GM23338 (cell line): ENCODE measurements at regions not wholly inside any gene's neighbourhood (a gene's known extent, or its start where the extent isn't known, plus 50 kb on each side); places are given as distances from the start of the nearest gene placed in this dataset.
A peak's percentile ranks its signal among the peaks of the same experiment; 100 is the strongest.

Experiments used
- ATAC-seq: fragments of 200-7000 bp; cut with Tn5 transposase; 3 replicates; pipeline ENCODE4 v1.9.1; 2020
- DNase-seq: peaks from one replicate; pipeline ENCODE4 v3.0.0-alpha.2; 2015; ENCODE audit warnings: low spot score
- H2AFZ ChIP-seq: fragments of 200-600 bp; sonication (generic); 2 replicates; pipeline ENCODE4 v1.8.0; 2016; ENCODE audit warnings: antibody characterized with exemption, mild to moderate bottlenecking, moderate library complexity
- H3F3A ChIP-seq: fragments of 200-600 bp; sonication (generic); replicated peaks from 2 replicates; pipeline ENCODE4 v1.8.0; 2017; ENCODE audit warnings: antibody characterized with exemption, mixed run types, low read depth
- H3K27ac ChIP-seq: fragments of 200-600 bp; sonication (generic); 2 replicates; pipeline ENCODE4 v1.6.1; 2016; ENCODE audit warnings: low read depth
- H3K27me3 ChIP-seq: fragments of 200-600 bp; sonication (generic); 2 replicates; pipeline ENCODE4 v1.8.0; 2016; ENCODE audit warnings: mild to moderate bottlenecking, mixed run types, moderate library complexity; ENCODE audit not compliant: insufficient read depth
- H3K36me3 ChIP-seq: fragments of 200-600 bp; sonication (generic); 2 replicates; pipeline ENCODE4 v1.8.0; 2016; ENCODE audit warnings: mild to moderate bottlenecking; ENCODE audit not compliant: insufficient read depth
- H3K4me1 ChIP-seq: fragments of 200-600 bp; sonication (generic); 2 replicates; pipeline ENCODE4 v1.8.0; 2016; ENCODE audit warnings: mild to moderate bottlenecking, moderate library complexity; ENCODE audit not compliant: insufficient read depth
- H3K4me2 ChIP-seq: fragments of 200-600 bp; sonication (generic); 2 replicates; pipeline ENCODE4 v1.7.1; 2017; ENCODE audit warnings: mixed run types
- H3K4me3 ChIP-seq: fragments of 200-600 bp; sonication (generic); 2 replicates; pipeline ENCODE4 v1.6.1; 2016; ENCODE audit warnings: mixed run types
- H3K79me2 ChIP-seq: fragments of 200-600 bp; sonication (generic); replicated peaks from 2 replicates; pipeline ENCODE4 v1.8.0; 2017; ENCODE audit warnings: mild to moderate bottlenecking; ENCODE audit not compliant: insufficient read depth
- H3K9me2 ChIP-seq: fragments of 200-600 bp; sonication (generic); 2 replicates; pipeline ENCODE4 v1.8.0; 2017; ENCODE audit not compliant: insufficient read depth
- H4K20me1 ChIP-seq: fragments of 200-600 bp; sonication (generic); replicated peaks from 2 replicates; pipeline ENCODE4 v1.8.0; 2017; ENCODE audit warnings: mild to moderate bottlenecking; ENCODE audit not compliant: insufficient read depth
- H3K27ac Mint-ChIP-seq: 2 replicates; pipeline ENCODE4 v1.8.0; 2020; ENCODE audit warnings: inconsistent platforms, mild to moderate bottlenecking, moderate library complexity, mixed read lengths
- H3K27me3 Mint-ChIP-seq: 3 replicates; pipeline ENCODE4 v1.8.0; 2022; ENCODE audit warnings: low read depth, mild to moderate bottlenecking, moderate library complexity, mixed read lengths, inconsistent platforms; ENCODE audit not compliant: insufficient read depth, poor library complexity
- H3K36me3 Mint-ChIP-seq: 3 replicates; pipeline ENCODE4 v1.8.0; 2021; ENCODE audit warnings: low read depth, mild to moderate bottlenecking, inconsistent platforms, moderate library complexity, mixed read lengths
- H3K4me1 Mint-ChIP-seq: 3 replicates; pipeline ENCODE4 v1.8.0; 2020; ENCODE audit warnings: mild to moderate bottlenecking, inconsistent platforms, mixed read lengths
- H3K4me3 Mint-ChIP-seq: 3 replicates; pipeline ENCODE4 v1.8.0; 2021; ENCODE audit warnings: moderate library complexity, mild to moderate bottlenecking, inconsistent platforms, mixed read lengths
- H3K9me3 Mint-ChIP-seq: 3 replicates; pipeline ENCODE4 v1.8.0; 2020; ENCODE audit warnings: moderate library complexity, mild to moderate bottlenecking, inconsistent platforms, mixed read lengths
- CREB1 ChIP-seq: fragments of 250-450 bp; sonication (Bioruptor Pico); IDR thresholded peaks from 2 replicates; pipeline ENCODE4 v1.5.0; 2020; ENCODE audit warnings: low read depth, mild to moderate bottlenecking, moderate library complexity
- EZH2 ChIP-seq: fragments of 200-600 bp; sonication (generic); IDR thresholded peaks from one replicate; pipeline ENCODE4 v1.8.0; 2017; ENCODE audit warnings: antibody characterized with exemption, mild to moderate bottlenecking, low read depth; ENCODE audit not compliant: unreplicated experiment
- JUNB ChIP-seq: IDR thresholded peaks from one replicate; pipeline ENCODE4 v1.6.1; 2016; ENCODE audit warnings: antibody characterized with exemption; ENCODE audit not compliant: unreplicated experiment
- NANOG ChIP-seq: IDR thresholded peaks from 2 replicates; pipeline ENCODE4 v1.6.1; 2016; ENCODE audit warnings: antibody characterized with exemption, borderline replicate concordance
- POLR2AphosphoS5 ChIP-seq: IDR thresholded peaks from 2 replicates; pipeline ENCODE4 v1.6.1; 2016; ENCODE audit warnings: antibody characterized with exemption, low read depth
- REST ChIP-seq: IDR thresholded peaks from one replicate; pipeline ENCODE4 v1.6.1; 2018; ENCODE audit warnings: antibody characterized with exemption; ENCODE audit not compliant: unreplicated experiment
- STAT1 ChIP-seq: IDR thresholded peaks from one replicate; pipeline ENCODE4 v1.6.1; 2016; ENCODE audit warnings: antibody characterized with exemption; ENCODE audit not compliant: unreplicated experiment
- ZNF114 ChIP-seq: fragments of 250-450 bp; sonication (Bioruptor Pico); IDR thresholded peaks from 2 replicates; pipeline ENCODE4 v1.5.0; 2020; ENCODE audit warnings: mild to moderate bottlenecking, moderate library complexity
- ZNF331 ChIP-seq: fragments of 250-450 bp; sonication (Bioruptor Pico); IDR thresholded peaks from 2 replicates; pipeline ENCODE4 v1.5.0; 2020; ENCODE audit warnings: low read depth, mild to moderate bottlenecking, moderate library complexity
- TF ChIP-seq, protein P1 (sequence below): IDR thresholded peaks from 2 replicates; pipeline ENCODE4 v1.6.1; 2016; ENCODE audit warnings: antibody characterized with exemption
- TF ChIP-seq, protein P2 (sequence below), 2 experiments: fragments of 200-600 bp in 1 of 2; sonication (generic) in 1 of 2; conservative IDR thresholded peaks; 2 replicates each; pipeline versions ENCODE4 v1.5.1 to v1.6.1; 2016 to 2017; ENCODE audit warnings: antibody characterized with exemption in 2 of 2, low read depth in 2 of 2, mild to moderate bottlenecking in 2 of 2, moderate library complexity in 1 of 2

DNA sequence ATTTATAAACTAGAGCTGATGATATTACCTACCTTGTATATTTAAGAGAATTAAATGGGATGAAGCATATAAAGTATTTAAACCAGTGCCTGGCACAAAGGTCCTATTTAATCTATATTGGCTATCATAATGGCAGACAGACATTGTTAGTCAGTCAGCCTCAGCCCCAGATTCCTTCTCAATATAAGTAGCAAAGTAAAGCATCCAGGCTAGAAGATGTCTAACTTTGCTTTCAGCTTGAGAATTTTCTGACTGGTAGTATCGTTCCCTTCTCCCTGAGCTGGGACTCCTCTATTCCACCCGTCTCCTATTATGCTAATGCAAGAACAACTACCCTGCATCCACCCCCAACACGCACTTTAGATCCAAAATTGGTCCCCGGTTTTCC, 215.7 kb upstream of the SIX2 start (continued):
- TF ChIP-seq, protein P1, sequence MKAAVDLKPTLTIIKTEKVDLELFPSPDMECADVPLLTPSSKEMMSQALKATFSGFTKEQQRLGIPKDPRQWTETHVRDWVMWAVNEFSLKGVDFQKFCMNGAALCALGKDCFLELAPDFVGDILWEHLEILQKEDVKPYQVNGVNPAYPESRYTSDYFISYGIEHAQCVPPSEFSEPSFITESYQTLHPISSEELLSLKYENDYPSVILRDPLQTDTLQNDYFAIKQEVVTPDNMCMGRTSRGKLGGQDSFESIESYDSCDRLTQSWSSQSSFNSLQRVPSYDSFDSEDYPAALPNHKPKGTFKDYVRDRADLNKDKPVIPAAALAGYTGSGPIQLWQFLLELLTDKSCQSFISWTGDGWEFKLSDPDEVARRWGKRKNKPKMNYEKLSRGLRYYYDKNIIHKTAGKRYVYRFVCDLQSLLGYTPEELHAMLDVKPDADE, result no peak
- TF ChIP-seq CREB1 (CRISPR knock-in tag), result no peak
- TF ChIP-seq EZH2, result no peak
- no peak for TF ChIP-seq JUNB
- TF ChIP-seq, protein P2, sequence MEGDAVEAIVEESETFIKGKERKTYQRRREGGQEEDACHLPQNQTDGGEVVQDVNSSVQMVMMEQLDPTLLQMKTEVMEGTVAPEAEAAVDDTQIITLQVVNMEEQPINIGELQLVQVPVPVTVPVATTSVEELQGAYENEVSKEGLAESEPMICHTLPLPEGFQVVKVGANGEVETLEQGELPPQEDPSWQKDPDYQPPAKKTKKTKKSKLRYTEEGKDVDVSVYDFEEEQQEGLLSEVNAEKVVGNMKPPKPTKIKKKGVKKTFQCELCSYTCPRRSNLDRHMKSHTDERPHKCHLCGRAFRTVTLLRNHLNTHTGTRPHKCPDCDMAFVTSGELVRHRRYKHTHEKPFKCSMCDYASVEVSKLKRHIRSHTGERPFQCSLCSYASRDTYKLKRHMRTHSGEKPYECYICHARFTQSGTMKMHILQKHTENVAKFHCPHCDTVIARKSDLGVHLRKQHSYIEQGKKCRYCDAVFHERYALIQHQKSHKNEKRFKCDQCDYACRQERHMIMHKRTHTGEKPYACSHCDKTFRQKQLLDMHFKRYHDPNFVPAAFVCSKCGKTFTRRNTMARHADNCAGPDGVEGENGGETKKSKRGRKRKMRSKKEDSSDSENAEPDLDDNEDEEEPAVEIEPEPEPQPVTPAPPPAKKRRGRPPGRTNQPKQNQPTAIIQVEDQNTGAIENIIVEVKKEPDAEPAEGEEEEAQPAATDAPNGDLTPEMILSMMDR (conservative IDR thresholded peaks at IDR 0.05; ENCODE audit: low read depth in 2 of 2), result no peak
- no peak for TF ChIP-seq ZNF114 (CRISPR knock-in tag)

DNA sequence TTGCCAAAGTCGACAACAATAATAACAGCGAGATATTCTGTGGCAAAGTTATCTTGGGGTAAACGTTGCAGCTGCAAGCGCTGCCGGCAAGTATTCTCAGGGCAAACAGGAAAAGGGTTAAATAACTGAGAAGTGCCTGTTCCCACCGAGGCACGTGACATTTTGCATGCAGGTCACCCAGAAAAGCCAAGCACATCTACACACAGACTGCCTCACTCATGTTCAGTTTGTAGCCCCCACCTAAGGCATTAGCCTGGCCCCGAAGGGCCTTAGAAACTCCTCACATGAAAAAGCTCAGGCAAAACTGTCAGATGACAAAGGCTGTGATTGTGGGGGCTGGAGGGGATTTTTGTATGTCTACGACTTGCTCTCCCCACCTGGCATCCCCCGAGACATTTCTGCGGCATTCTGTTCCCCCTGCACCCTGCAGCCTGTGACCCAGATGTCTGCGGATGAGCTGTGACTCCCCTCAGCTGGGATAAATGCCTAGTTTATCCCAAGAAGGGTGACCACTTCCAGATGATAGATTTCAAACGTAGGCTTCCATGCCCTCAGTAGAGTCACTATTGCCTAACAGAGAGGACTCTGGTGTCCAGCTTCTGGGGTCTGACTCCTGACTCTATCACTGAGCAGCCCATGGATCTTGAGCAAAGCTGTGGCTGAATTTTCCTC, 215.2 kb upstream of the SIX2 start:
- no peaks in the 10 kb centered on the region; the same call in 1 of the 2 replicates for H3K9me2 ChIP-seq
- H4K20me1 ChIP-seq, result no peaks in the 10 kb centered on the region
- no peaks in the 10 kb centered on the region; the same call in 1 of the 2 replicates for H3K4me1 ChIP-seq
- Mint-ChIP-seq H3K9me3 (peaks cover 6% of the 10 kb centered on the region; the same call in 2 of the 3 replicates), H3K4me1 (peaks cover 13% of the 10 kb centered on the region), H3K27ac (no peak overlapping the region), H3K4me3 (no peak overlapping the region), H3K27me3 (peaks cover 4% of the 10 kb centered on the region), H3K36me3 (no peaks in the 10 kb centered on the region; the same call in 2 of the 3 replicates)
- no peak for TF ChIP-seq JUNB
- TF ChIP-seq CREB1 (CRISPR knock-in tag), result no peak
- TF ChIP-seq STAT1, result no peak
- no peak for TF ChIP-seq REST
- TF ChIP-seq EZH2, result no peak
- no peak for TF ChIP-seq ZNF331 (CRISPR knock-in tag)
- TF ChIP-seq, protein P1, result no peak
- no peak for TF ChIP-seq POLR2AphosphoS5
- no peak for TF ChIP-seq ZNF114 (CRISPR knock-in tag)
- no peak for TF ChIP-seq NANOG
- H3K4me2 ChIP-seq, result no peak overlapping the region
- H3K27ac ChIP-seq, result no peak overlapping the region
- H2AFZ ChIP-seq, result peak overlapping the region; percentile 78
- H3K4me3 ChIP-seq, result no peak overlapping the region
- H3F3A ChIP-seq, result no peaks in the 10 kb centered on the region
- H3K27me3 ChIP-seq, result no peaks in the 10 kb centered on the region
- ATAC-seq (no peak), DNase-seq (no peak)
- no peaks in the 10 kb centered on the region for H3K79me2 ChIP-seq
- H3K36me3 ChIP-seq, result no peaks in the 10 kb centered on the region
